Neural crest cell (in vitro differentiated cells): ENCODE measurements at regions not wholly inside any gene's neighbourhood (a gene's known extent, or its start where the extent isn't known, plus 50 kb on each side); places are given as distances from the start of the nearest gene placed in this dataset.

ENCODE experiments used
- DNase-seq: peaks from one replicate; pipeline ENCODE4 v3.0.0; 2021; ENCODE audit warnings: low read depth, mixed read lengths, low spot score
- H3K27ac Mint-ChIP-seq: one replicate; pipeline ENCODE4 v1.8.0; 2021; ENCODE audit warnings: mild to moderate bottlenecking, mixed read lengths; ENCODE audit not compliant: unreplicated experiment
- H3K27me3 Mint-ChIP-seq: 2 replicates; pipeline ENCODE4 v1.8.0; 2021; ENCODE audit warnings: low read depth, mild to moderate bottlenecking, mixed read lengths
- H3K36me3 Mint-ChIP-seq: 2 replicates; pipeline ENCODE4 v1.8.0; 2021; ENCODE audit warnings: low read depth, mild to moderate bottlenecking, mixed read lengths
- H3K4me1 Mint-ChIP-seq: 2 replicates; pipeline ENCODE4 v1.8.0; 2021; ENCODE audit warnings: mixed read lengths
- H3K4me3 Mint-ChIP-seq: one replicate; pipeline ENCODE4 v1.8.0; 2021; ENCODE audit warnings: mild to moderate bottlenecking, mixed read lengths
- H3K9me3 Mint-ChIP-seq: 2 replicates; pipeline ENCODE4 v1.8.0; 2021; ENCODE audit warnings: mixed read lengths
- TF ChIP-seq, protein P1 (sequence below): fragments of 200-600 bp; sonication (generic); conservative IDR thresholded peaks from 2 replicates; pipeline ENCODE4 v1.5.0; 2021; ENCODE audit warnings: antibody characterized with exemption, mild to moderate bottlenecking

- Mint-ChIP-seq H3K27ac (peak overlapping the region; percentile 32), H3K4me3 (peak overlapping the region; percentile 5), H3K9me3 (peaks cover 10% of the 10 kb centered on the region), H3K36me3 (no peaks in the 10 kb centered on the region), H3K27me3 (no peaks in the 10 kb centered on the region), H3K4me1 (peaks cover 26% of the 10 kb centered on the region)
- no peak for DNase-seq
- TF ChIP-seq, protein P1, sequence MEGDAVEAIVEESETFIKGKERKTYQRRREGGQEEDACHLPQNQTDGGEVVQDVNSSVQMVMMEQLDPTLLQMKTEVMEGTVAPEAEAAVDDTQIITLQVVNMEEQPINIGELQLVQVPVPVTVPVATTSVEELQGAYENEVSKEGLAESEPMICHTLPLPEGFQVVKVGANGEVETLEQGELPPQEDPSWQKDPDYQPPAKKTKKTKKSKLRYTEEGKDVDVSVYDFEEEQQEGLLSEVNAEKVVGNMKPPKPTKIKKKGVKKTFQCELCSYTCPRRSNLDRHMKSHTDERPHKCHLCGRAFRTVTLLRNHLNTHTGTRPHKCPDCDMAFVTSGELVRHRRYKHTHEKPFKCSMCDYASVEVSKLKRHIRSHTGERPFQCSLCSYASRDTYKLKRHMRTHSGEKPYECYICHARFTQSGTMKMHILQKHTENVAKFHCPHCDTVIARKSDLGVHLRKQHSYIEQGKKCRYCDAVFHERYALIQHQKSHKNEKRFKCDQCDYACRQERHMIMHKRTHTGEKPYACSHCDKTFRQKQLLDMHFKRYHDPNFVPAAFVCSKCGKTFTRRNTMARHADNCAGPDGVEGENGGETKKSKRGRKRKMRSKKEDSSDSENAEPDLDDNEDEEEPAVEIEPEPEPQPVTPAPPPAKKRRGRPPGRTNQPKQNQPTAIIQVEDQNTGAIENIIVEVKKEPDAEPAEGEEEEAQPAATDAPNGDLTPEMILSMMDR = no peak
These were observed 134.8 kb downstream of the CMPK2 start for GRCh38 chr2:6730649-6731532.

DNA sequence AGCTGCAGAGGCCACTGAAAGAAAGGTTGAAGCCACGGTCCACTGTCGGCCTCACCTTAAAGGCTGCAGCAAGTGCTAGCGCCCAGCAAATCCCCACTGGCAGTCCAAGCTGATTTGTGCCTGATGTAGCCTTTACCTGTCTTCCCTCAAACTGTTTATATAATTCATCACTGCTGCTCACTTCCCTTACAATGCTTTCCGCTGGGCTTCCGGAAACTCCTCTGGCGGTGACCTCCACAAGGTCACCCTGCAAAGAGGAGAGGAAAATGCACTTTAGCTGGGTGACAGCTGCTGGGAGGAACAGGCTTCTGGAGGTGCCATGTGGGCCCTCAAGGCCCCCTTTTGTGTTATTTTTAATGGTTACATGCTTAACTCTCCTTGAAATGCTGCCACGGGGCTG is 126.2 kb downstream of the CMPK2 start:
- Mint-ChIP-seq H3K27ac (peak overlapping the region; percentile 22), H3K4me3 (no peak overlapping the region), H3K4me1 (peaks cover 8% of the 10 kb centered on the region), H3K9me3 (no peaks in the 10 kb centered on the region), H3K36me3 (no peaks in the 10 kb centered on the region), H3K27me3 (no peaks in the 10 kb centered on the region)
- no peak for DNase-seq
- TF ChIP-seq, protein P1 = no peak

DNA sequence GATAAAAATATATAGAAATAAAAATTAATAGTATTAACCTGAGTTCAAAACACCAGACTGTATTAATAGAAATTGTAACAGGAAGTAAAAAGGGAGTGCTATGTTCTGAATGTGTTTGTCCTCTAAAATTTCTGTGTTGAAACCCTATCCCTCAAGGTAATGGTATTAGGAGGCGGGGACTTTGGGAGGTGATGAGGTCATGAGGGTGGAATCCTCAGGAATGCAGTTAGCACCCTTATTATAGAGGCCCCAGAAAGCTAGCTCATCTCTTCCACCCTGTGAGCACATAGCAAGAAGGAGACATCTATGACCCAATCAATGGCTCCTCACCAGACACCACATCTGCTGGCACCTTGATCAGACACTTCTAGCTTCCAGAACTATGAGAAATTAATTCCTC is 124.5 kb downstream of the CMPK2 start:
- Mint-ChIP-seq H3K36me3 (no peaks in the 10 kb centered on the region), H3K4me3 (no peak overlapping the region), H3K27ac (no peak overlapping the region), H3K4me1 (peaks cover 14% of the 10 kb centered on the region), H3K9me3 (peaks cover 8% of the 10 kb centered on the region), H3K27me3 (no peaks in the 10 kb centered on the region)
- TF ChIP-seq, protein P1 = no peak
- DNase-seq = no peak

GRCh38 chr2:6744038-6744437 is 121.7 kb downstream of the CMPK2 start:
- TF ChIP-seq, protein P1 = no peak
- Mint-ChIP-seq H3K36me3 (no peaks in the 10 kb centered on the region), H3K4me1 (peaks cover 15% of the 10 kb centered on the region), H3K4me3 (no peak overlapping the region), H3K27me3 (no peaks in the 10 kb centered on the region), H3K27ac (no peak overlapping the region), H3K9me3 (peaks cover 8% of the 10 kb centered on the region)
- no peak for DNase-seq

- Mint-ChIP-seq H3K27me3 (no peaks in the 10 kb centered on the region), H3K4me1 (peaks cover 11% of the 10 kb centered on the region), H3K4me3 (no peak overlapping the region), H3K36me3 (no peaks in the 10 kb centered on the region), H3K27ac (no peak overlapping the region), H3K9me3 (peaks cover 8% of the 10 kb centered on the region)
- TF ChIP-seq, protein P1 = no peak
- no peak for DNase-seq
These were observed 118.3 kb downstream of the CMPK2 start for GRCh38 chr2:6747433-6747832.
